Stimulated activated CD8-positive, alpha-beta memory T cell treated with anti-CD3 and anti-CD28 coated beads, Interleukin-12 subunit alpha, Interleukin-12 subunit beta, amount 100 ng/mL, for 1 hour (primary cell): ENCODE measurements at regions not wholly inside any gene's neighbourhood (a gene's known extent, or its start where the extent isn't known, plus 50 kb on each side); places are given as distances from the start of the nearest gene placed in this dataset.

Experiments used
- DNase-seq: peaks from one replicate; pipeline ENCODE4 v3.0.0-alpha.2; 2020; ENCODE audit warnings: low read depth

GRCh38 chr2:111715987-111716904 is 167.7 kb downstream of the ANAPC1 start:
- no peak for DNase-seq

GRCh38 chr2:111716905-111717775 is 166.9 kb downstream of the ANAPC1 start:
- DNase-seq = no peak
